Epithelial cell of proximal tubule (primary cell): ENCODE measurements at regions not wholly inside any gene's neighbourhood (a gene's known extent, or its start where the extent isn't known, plus 50 kb on each side); places are given as distances from the start of the nearest gene placed in this dataset.
A peak's percentile ranks its signal among the peaks of the same experiment; 100 is the strongest.

ENCODE experiments used
- DNase-seq: peaks from one replicate; pipeline ENCODE4 v3.0.0-alpha.2; 2011; ENCODE audit warnings: low read depth
- H3K4me3 ChIP-seq: 2 replicates; pipeline ENCODE4 v1.5.1; 2011; ENCODE audit warnings: low read depth, mild to moderate bottlenecking, low read length
- CTCF ChIP-seq: conservative IDR thresholded peaks from 2 replicates; pipeline ENCODE4 v1.5.1; 2012; ENCODE audit warnings: low read depth, mild to moderate bottlenecking, low read length

GRCh38 chr4:123043793-123044425 is 121.5 kb upstream of the NUDT6 start:
- no peak for TF ChIP-seq CTCF
- DNase-seq: no peak
- no peak overlapping the region for H3K4me3 ChIP-seq

- no peak overlapping the region for H3K4me3 ChIP-seq
- TF ChIP-seq CTCF: no peak
- no peak for DNase-seq
These were observed 123.7 kb upstream of the NUDT6 start for GRCh38 chr4:123046096-123046495.

DNA sequence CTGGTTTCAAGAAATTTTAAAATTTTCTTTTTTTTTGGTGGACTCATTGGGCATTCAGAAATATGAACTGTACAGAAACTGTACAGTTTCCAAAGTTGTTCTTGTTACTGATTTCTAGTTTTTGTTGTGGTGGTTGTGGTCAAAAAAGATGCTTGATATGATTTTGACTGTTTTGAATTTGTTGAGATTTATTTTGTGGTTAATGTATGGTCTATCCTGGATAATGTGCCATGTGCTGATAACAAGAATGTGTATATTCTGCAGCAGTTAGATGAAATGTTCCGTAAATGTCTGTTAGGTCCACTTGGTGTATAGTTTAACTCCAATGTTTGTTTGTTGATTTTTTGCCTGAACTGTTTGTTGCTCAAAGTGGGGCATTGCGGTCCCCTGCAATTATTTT is 127.6 kb upstream of the NUDT6 start:
- TF ChIP-seq CTCF: no peak
- DNase-seq: no peak
- no peak overlapping the region for H3K4me3 ChIP-seq

DNA sequence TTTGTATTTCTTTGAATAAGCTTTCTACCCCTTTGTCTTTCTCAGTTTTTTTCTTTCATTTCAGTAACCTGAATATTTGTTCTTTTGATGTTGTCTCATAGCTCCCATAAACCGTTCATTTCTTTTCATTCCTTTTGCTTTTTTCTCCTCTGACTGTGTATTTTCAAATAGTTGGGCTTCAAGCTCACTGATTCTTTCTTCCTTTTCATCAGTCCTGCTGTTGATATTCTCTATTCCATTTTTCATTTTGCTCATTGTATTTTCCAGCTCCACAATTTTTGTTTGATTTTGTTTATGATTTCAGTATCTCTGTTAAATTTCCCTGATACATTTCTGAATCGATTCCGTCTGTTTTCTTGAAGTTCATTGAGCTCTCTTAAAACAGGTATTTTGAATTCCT is 129.6 kb upstream of the NUDT6 start:
- no peak overlapping the region for H3K4me3 ChIP-seq
- DNase-seq: no peak
- TF ChIP-seq CTCF: no peak

GRCh38 chr4:123055943-123056342 is 133.5 kb upstream of the NUDT6 start:
- no peak for TF ChIP-seq CTCF
- H3K4me3 ChIP-seq: no peak overlapping the region
- DNase-seq: no peak

- TF ChIP-seq CTCF: no peak
- no peak overlapping the region for H3K4me3 ChIP-seq
- no peak for DNase-seq
These were observed 137.8 kb upstream of the NUDT6 start for GRCh38 chr4:123060039-123060770.

- DNase-seq: peak; percentile 97
- H3K4me3 ChIP-seq: no peak overlapping the region
- no peak for TF ChIP-seq CTCF
These were observed 142.0 kb upstream of the NUDT6 start for GRCh38 chr4:123064390-123064789.
